GM13977 (cell line): ENCODE measurements at regions not wholly inside any gene's neighbourhood (a gene's known extent, or its start where the extent isn't known, plus 50 kb on each side); places are given as distances from the start of the nearest gene placed in this dataset.

Source experiments
- DNase-seq: peaks from one replicate; pipeline ENCODE4 v3.0.0; 2012; ENCODE audit warnings: low spot score
- in situ Hi-C: fragments of 300-500 bp; cut with MboI; formaldehyde crosslinking; loops from one replicate; pipeline ENCODE4 v1.12.0; 2022; ENCODE audit warnings: low sequenced_read_pairs, low pct_unique_long_range_greater_than_20kb, mixed read lengths, inconsistent platforms; ENCODE audit not compliant: unreplicated experiment
- TF ChIP-seq, protein P1 (sequence below): IDR thresholded peaks from 2 replicates; pipeline ENCODE4 v1.5.1; 2012; ENCODE audit warnings: mild to moderate bottlenecking, control low read depth; ENCODE audit not compliant: insufficient read depth; ENCODE audit errors: extremely low read depth, missing control alignments

- TF ChIP-seq, protein P1, sequence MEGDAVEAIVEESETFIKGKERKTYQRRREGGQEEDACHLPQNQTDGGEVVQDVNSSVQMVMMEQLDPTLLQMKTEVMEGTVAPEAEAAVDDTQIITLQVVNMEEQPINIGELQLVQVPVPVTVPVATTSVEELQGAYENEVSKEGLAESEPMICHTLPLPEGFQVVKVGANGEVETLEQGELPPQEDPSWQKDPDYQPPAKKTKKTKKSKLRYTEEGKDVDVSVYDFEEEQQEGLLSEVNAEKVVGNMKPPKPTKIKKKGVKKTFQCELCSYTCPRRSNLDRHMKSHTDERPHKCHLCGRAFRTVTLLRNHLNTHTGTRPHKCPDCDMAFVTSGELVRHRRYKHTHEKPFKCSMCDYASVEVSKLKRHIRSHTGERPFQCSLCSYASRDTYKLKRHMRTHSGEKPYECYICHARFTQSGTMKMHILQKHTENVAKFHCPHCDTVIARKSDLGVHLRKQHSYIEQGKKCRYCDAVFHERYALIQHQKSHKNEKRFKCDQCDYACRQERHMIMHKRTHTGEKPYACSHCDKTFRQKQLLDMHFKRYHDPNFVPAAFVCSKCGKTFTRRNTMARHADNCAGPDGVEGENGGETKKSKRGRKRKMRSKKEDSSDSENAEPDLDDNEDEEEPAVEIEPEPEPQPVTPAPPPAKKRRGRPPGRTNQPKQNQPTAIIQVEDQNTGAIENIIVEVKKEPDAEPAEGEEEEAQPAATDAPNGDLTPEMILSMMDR: no peak
- no peak for DNase-seq
- in situ Hi-C loops: no loop called here
Measured at GRCh38 chr14:65184032-65184764, 81.9 kb upstream of the MAX start.

DNA sequence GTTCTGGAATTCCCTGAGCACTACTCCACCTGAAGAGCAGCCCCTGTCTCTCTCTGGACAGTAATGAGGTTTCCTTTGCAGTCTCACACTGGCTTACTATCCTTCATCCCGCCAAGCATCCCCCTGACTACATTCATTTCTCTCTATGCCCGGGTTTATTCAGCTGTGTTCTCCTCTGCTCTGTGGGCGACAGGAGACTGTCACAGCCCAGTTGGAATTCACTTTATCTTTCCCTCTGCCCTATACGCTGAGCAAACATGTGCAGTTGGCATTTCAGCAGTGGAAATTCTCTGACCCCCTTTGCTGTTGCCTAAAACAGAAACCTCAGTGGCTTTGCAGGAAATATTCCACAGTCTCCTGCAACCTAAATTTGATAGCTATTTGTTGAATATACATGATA is 83.5 kb upstream of the MAX start:
- TF ChIP-seq, protein P1: no peak
- in situ Hi-C loops: no loop called here
- DNase-seq: no peak

DNA sequence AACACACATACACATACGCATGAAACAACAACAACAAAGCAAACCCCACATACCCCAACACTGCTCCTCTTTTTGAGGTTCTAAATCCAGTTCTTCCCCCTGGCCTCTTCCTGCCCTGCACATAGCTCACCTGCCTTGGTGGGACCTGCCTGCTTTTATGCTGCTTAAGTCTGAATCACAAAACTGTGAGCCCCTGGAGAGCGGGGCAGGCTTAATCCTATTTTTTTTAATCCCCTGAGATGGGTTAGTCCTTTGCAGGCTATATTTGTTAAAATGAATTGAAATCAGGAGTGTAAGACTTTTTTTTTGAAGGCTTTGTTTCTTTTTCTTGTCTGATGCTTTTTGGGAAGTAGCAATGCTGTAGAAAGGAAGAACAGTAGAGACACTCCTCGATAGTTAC is 84.6 kb upstream of the MAX start:
- in situ Hi-C loops: no loop called here
- TF ChIP-seq, protein P1: no peak
- DNase-seq: no peak

DNA sequence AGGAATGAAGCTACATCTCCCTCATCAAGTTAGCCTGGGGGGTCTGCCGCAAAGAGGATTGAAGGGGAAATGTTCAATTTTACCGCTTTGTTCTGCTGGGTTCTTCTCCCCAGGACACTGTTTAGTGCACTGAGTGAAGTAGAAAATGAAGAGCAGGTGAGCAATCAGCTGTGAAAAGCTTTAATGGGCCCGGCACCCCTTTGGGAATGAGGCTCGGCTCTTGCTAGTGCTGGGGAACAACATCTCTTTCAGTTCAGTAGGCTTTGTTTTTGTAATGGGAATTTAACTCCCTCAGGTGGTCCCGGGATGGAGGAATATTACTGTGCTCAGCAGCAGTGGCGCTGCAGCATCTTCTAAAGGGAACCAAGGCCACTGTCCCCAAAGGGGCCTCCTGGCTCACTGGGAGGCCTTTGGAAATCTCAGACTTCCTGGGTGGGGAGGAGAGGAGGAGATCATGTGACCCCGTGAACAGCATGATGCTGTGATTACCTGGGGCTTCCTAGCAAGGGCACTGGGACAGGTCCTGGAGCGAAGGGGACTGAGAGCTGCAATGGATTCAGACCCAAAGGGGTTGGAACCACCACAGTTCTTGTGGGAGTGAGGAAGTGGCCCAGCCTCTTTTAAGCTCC is 85.2 kb upstream of the MAX start:
- TF ChIP-seq, protein P1: no peak
- in situ Hi-C loops: no loop called here
- no peak for DNase-seq

DNA sequence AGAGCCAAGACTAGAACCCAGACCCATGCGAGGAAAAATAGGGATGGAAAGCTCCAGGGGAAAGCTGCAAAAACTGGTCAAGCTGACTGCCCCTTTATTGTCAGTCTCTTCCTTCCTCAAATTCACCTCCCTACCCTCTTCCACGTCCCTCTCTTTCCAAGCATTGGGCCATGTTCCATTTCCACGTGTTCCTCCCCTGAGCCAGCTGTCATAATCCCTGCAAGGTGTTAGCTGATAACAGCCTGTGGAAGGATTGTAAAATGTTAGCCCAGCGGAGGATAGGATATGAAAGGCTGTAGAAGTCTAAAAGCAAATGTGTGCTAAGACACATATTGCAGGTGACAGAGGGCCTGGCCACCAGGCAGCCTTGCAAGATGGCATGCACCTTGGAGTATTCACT is 88.0 kb upstream of the MAX start:
- TF ChIP-seq, protein P1: no peak
- DNase-seq: no peak
- in situ Hi-C loops: no loop called here

- no peak for DNase-seq
- TF ChIP-seq, protein P1: no peak
- in situ Hi-C loops: no loop called here
Measured at GRCh38 chr14:65191716-65192115, 89.4 kb upstream of the MAX start.
